Hepatocyte (in vitro differentiated cells): ENCODE measurements at regions not wholly inside any gene's neighbourhood (a gene's known extent, or its start where the extent isn't known, plus 50 kb on each side); places are given as distances from the start of the nearest gene placed in this dataset.
"Not testable (repeated sequence)": the region's sequence is repeated elsewhere in the genome, so short reads cannot be mapped to it uniquely, and the experiment has no call there.

ENCODE experiments used
- DNase-seq: peaks from one replicate; pipeline ENCODE4 v3.0.0-alpha.2; 2016; ENCODE audit warnings: low spot score
- H2AFZ ChIP-seq: fragments of 200-600 bp; sonication (generic); 2 replicates; pipeline ENCODE4 v1.6.0; 2016; ENCODE audit warnings: antibody characterized with exemption, mild to moderate bottlenecking
- H3K27ac ChIP-seq: fragments of 200-600 bp; sonication (generic); 2 replicates; pipeline ENCODE4 v1.5.1; 2016; ENCODE audit warnings: mild to moderate bottlenecking
- H3K27me3 ChIP-seq: fragments of 200-600 bp; sonication (generic); 2 replicates; pipeline ENCODE4 v1.6.1; 2016
- H3K36me3 ChIP-seq: fragments of 200-600 bp; sonication (generic); replicated peaks from 2 replicates; pipeline ENCODE4 v1.5.1; 2016; ENCODE audit warnings: low read depth; ENCODE audit not compliant: insufficient read depth
- H3K4me1 ChIP-seq: fragments of 200-600 bp; sonication (generic); 2 replicates; pipeline ENCODE4 v1.5.1; 2016; ENCODE audit warnings: mild to moderate bottlenecking, moderate library complexity; ENCODE audit not compliant: insufficient read depth
- H3K4me2 ChIP-seq: fragments of 200-600 bp; sonication (generic); 2 replicates; pipeline ENCODE4 v1.6.0; 2016
- H3K4me3 ChIP-seq: fragments of 200-600 bp; sonication (generic); 2 replicates; pipeline ENCODE4 v1.5.1; 2016; ENCODE audit warnings: mild to moderate bottlenecking
- H3K79me2 ChIP-seq: fragments of 200-600 bp; sonication (generic); 2 replicates; pipeline ENCODE4 v1.6.0; 2017; ENCODE audit warnings: mild to moderate bottlenecking
- H3K9me2 ChIP-seq: fragments of 200-600 bp; sonication (generic); replicated peaks from 2 replicates; pipeline ENCODE4 v1.6.0; 2017; ENCODE audit warnings: mild to moderate bottlenecking; ENCODE audit not compliant: insufficient read depth
- H3K9me3 ChIP-seq: fragments of 200-600 bp; sonication (generic); 2 replicates; pipeline ENCODE4 v1.5.1; 2016; ENCODE audit warnings: low read depth, mild to moderate bottlenecking
- H4K20me1 ChIP-seq: fragments of 200-600 bp; sonication (generic); 2 replicates; pipeline ENCODE4 v1.6.0; 2016; ENCODE audit warnings: mild to moderate bottlenecking; ENCODE audit not compliant: insufficient read depth, poor library complexity, severe bottlenecking
- CTCF ChIP-seq: fragments of 200-600 bp; sonication (generic); IDR thresholded peaks from 2 replicates; pipeline ENCODE4 v1.5.1; 2016; ENCODE audit warnings: antibody characterized with exemption, mild to moderate bottlenecking; ENCODE audit not compliant: poor library complexity
- EZH2 ChIP-seq: fragments of 200-600 bp; sonication (generic); IDR thresholded peaks from 2 replicates; pipeline ENCODE4 v1.6.1; 2016; ENCODE audit warnings: antibody characterized with exemption, mild to moderate bottlenecking, borderline replicate concordance
- EZH2phosphoT487 ChIP-seq: fragments of 200-600 bp; sonication (generic); IDR thresholded peaks from one replicate; pipeline ENCODE4 v1.6.1; 2018; ENCODE audit warnings: antibody characterized with exemption, mild to moderate bottlenecking, low read depth, moderate library complexity; ENCODE audit not compliant: unreplicated experiment, severe bottlenecking
- WGBS: methylation state at CpG from one replicate; pipeline ENCODE4 v1.1.6; 2016; ENCODE audit warnings: low lambda C conversion rate; ENCODE audit errors: missing lambda C conversion rate; 5-methylcytosine and 5-hydroxymethylcytosine counted together

GRCh38 chr9:27835286-27835685 lies 262.0 kb upstream of the C9orf72 start:
- no peak overlapping the region for H2AFZ ChIP-seq
- WGBS, result 92% methylated on average over 3 of the region's 3 CpGs
- no peak for DNase-seq

GRCh38 chr9:27835746-27836145 lies 262.5 kb upstream of the C9orf72 start:
- Histone ChIP-seq H3K79me2 (no peaks in the 10 kb centered on the region), H3K27me3 (no peaks in the 10 kb centered on the region), H2AFZ (no peak overlapping the region), H3K27ac (no peak overlapping the region), H3K36me3 (no peaks in the 10 kb centered on the region), H3K4me3 (no peak overlapping the region), H3K9me2 (no peaks in the 10 kb centered on the region), H4K20me1 (no peaks in the 10 kb centered on the region), H3K4me2 (no peak overlapping the region), H3K4me1 (no peaks in the 10 kb centered on the region), H3K9me3 (no peaks in the 10 kb centered on the region)
- TF ChIP-seq EZH2phosphoT487, result no peak
- no peak for TF ChIP-seq EZH2
- TF ChIP-seq CTCF, result no peak
- WGBS, result 94% methylated on average over 6 of the region's 6 CpGs
- no peak for DNase-seq

More at GRCh38 chr9:27835286-27835685, 262.0 kb upstream of the C9orf72 start:
- Histone ChIP-seq H4K20me1 (no peaks in the 10 kb centered on the region), H3K9me2 (no peaks in the 10 kb centered on the region), H3K4me1 (no peaks in the 10 kb centered on the region), H3K9me3 (no peaks in the 10 kb centered on the region), H3K27ac (no peak overlapping the region), H3K4me3 (no peak overlapping the region), H3K4me2 (no peak overlapping the region), H3K79me2 (no peaks in the 10 kb centered on the region), H3K27me3 (no peaks in the 10 kb centered on the region), H3K36me3 (no peaks in the 10 kb centered on the region)
- TF ChIP-seq EZH2, result no peak

- Histone ChIP-seq H3K9me2 (no peaks in the 10 kb centered on the region), H3K27me3 (no peaks in the 10 kb centered on the region), H3K9me3 (no peaks in the 10 kb centered on the region), H3K27ac (no peak overlapping the region), H3K4me1 (no peaks in the 10 kb centered on the region), H3K4me3 (no peak overlapping the region), H4K20me1 (no peaks in the 10 kb centered on the region), H3K4me2 (no peak overlapping the region), H2AFZ (no peak overlapping the region), H3K79me2 (no peaks in the 10 kb centered on the region), H3K36me3 (no peaks in the 10 kb centered on the region)
- TF ChIP-seq EZH2 (no peak), EZH2phosphoT487 (no peak)
- DNase-seq, result no peak
- WGBS, result 80% methylated on average over 7 of the region's 7 CpGs
These were observed 263.6 kb upstream of the C9orf72 start for GRCh38 chr9:27836661-27837401.

DNA sequence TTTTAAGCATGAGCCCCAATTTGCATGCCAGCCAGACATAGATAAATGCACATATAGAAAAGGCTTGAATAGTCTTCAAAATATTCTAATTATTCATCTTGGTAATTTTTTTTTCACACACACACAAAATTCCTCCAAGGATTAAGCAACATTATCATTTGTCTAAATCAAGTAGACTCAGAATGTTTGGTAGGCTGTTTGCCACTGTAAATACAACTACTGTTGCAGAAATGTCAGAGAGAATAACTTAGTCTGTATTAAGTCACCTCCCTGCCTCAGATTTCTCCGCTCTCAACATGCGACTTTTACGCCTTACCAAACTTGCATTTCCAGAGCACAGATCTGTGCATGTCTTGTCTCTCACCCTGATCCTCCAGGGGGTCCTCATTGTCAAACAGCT lies 265.6 kb upstream of the C9orf72 start:
- no peaks in the 10 kb centered on the region for H3K9me2 ChIP-seq
- H3K9me3 ChIP-seq, result no peaks in the 10 kb centered on the region
- H3K27ac ChIP-seq, result no peak overlapping the region
- no peak overlapping the region for H2AFZ ChIP-seq
- H3K79me2 ChIP-seq, result no peaks in the 10 kb centered on the region
- TF ChIP-seq CTCF, result no peak
- TF ChIP-seq EZH2, result no peak
- TF ChIP-seq EZH2phosphoT487, result no peak
- 93% methylated on average over 3 of the region's 3 CpGs for WGBS
- H4K20me1 ChIP-seq, result no peaks in the 10 kb centered on the region
- no peaks in the 10 kb centered on the region for H3K4me1 ChIP-seq
- no peaks in the 10 kb centered on the region for H3K27me3 ChIP-seq
- no peak overlapping the region for H3K4me2 ChIP-seq
- no peak for DNase-seq
- H3K4me3 ChIP-seq, result no peak overlapping the region
- no peaks in the 10 kb centered on the region for H3K36me3 ChIP-seq

GRCh38 chr9:27839767-27840166 lies 266.5 kb upstream of the C9orf72 start:
- H4K20me1 ChIP-seq, H3K4me2 ChIP-seq, H3K36me3 ChIP-seq, H3K4me1 ChIP-seq, H3K27ac ChIP-seq, DNase-seq, H3K79me2 ChIP-seq, H2AFZ ChIP-seq, H3K27me3 ChIP-seq, H3K9me3 ChIP-seq, H3K4me3 ChIP-seq, H3K9me2 ChIP-seq: not testable (repeated sequence)
- WGBS, result 81% methylated on average over 1 of the region's 1 CpG
